K562 (cell line): ENCODE measurements at regions not wholly inside any gene's neighbourhood (a gene's known extent, or its start where the extent isn't known, plus 50 kb on each side); places are given as distances from the start of the nearest gene placed in this dataset.
A peak's percentile ranks its signal among the peaks of the same experiment; 100 is the strongest.

Source experiments
- ARHGAP35 ChIP-seq: fragments of 450-650 bp; IDR thresholded peaks from 2 replicates; pipeline ENCODE4 v1.6.1; 2018; ENCODE audit not compliant: partially characterized antibody
- BRD9 ChIP-seq: fragments of 450-650 bp; IDR thresholded peaks from 2 replicates; pipeline ENCODE4 v1.6.1; 2018; ENCODE audit warnings: low read depth; ENCODE audit not compliant: partially characterized antibody
- BRF1 ChIP-seq: IDR thresholded peaks from 3 replicates; pipeline ENCODE4 v1.6.1; 2011; ENCODE audit warnings: borderline replicate concordance, mild to moderate bottlenecking; ENCODE audit not compliant: insufficient read length; ENCODE audit errors: extremely low read depth
- CCAR2 ChIP-seq: fragments of 200-400 bp; formaldehyde crosslinking; IDR thresholded peaks from 2 replicates; pipeline ENCODE4 v1.6.1; 2017; ENCODE audit warnings: mild to moderate bottlenecking, low read depth, low read length
- CXXC5 ChIP-seq: fragments of 250-450 bp; sonication (Bioruptor Pico); IDR thresholded peaks from 2 replicates; pipeline ENCODE4 v1.8.0; 2022; ENCODE audit warnings: inconsistent platforms, mild to moderate bottlenecking, moderate library complexity
- ERF ChIP-seq: fragments of 450-650 bp; formaldehyde crosslinking; IDR thresholded peaks from 2 replicates; pipeline ENCODE4 v1.4.0; 2020; ENCODE audit warnings: mild to moderate bottlenecking, mixed read lengths
- ESRRA ChIP-seq: fragments of 450-650 bp; IDR thresholded peaks from 2 replicates; pipeline ENCODE4 v1.6.1; 2014; ENCODE audit warnings: low read depth, mild to moderate bottlenecking, moderate library complexity, borderline replicate concordance
- GTF3C2 ChIP-seq: IDR thresholded peaks from 3 replicates; pipeline ENCODE4 v1.6.1; 2011; ENCODE audit warnings: borderline replicate concordance, mild to moderate bottlenecking, moderate library complexity; ENCODE audit not compliant: insufficient read length; ENCODE audit errors: extremely low read depth
- JUNB ChIP-seq: fragments of 450-650 bp; formaldehyde crosslinking; conservative IDR thresholded peaks from 2 replicates; pipeline ENCODE4 v1.4.0; 2020; ENCODE audit warnings: mild to moderate bottlenecking
- KDM1A ChIP-seq, 2 experiments: fragments of 450-650 bp; IDR thresholded peaks; 2 replicates each; pipeline ENCODE4 v1.6.1; 2016; ENCODE audit warnings: mild to moderate bottlenecking in 2 of 2
- MXI1 ChIP-seq: IDR thresholded peaks from 2 replicates; pipeline ENCODE4 v1.6.1; 2011; ENCODE audit warnings: low read depth, mild to moderate bottlenecking, improper control_type of control experiment, low read length
- NCOA4 ChIP-seq: fragments of 450-650 bp; IDR thresholded peaks from 2 replicates; pipeline ENCODE4 v1.6.1; 2018; ENCODE audit warnings: mild to moderate bottlenecking; ENCODE audit not compliant: partially characterized antibody
- NEUROD1 ChIP-seq: fragments of 150-350 bp; IDR thresholded peaks from 2 replicates; pipeline ENCODE4 v1.6.1; 2014; ENCODE audit warnings: borderline replicate concordance, low read length, low read depth; ENCODE audit not compliant: partially characterized antibody
- NFIC ChIP-seq: fragments of 450-650 bp; IDR thresholded peaks from 2 replicates; pipeline ENCODE4 v1.6.1; 2017; ENCODE audit warnings: mild to moderate bottlenecking, inconsistent platforms
- NONO ChIP-seq, 2 experiments: fragments of 200-400 bp in 1 of 2; fragments of 450-650 bp in 1 of 2; formaldehyde crosslinking in 1 of 2; IDR thresholded peaks; 2 replicates each; pipeline ENCODE4 v1.6.1; 2017; ENCODE audit warnings: low read depth in 2 of 2, mild to moderate bottlenecking in 2 of 2, moderate library complexity in 2 of 2, low read length in 1 of 2
- NUFIP1 ChIP-seq: fragments of 450-650 bp; IDR thresholded peaks from 2 replicates; pipeline ENCODE4 v1.6.1; 2018; ENCODE audit not compliant: partially characterized antibody
- PKNOX1 ChIP-seq: fragments of 450-650 bp; IDR thresholded peaks from 2 replicates; pipeline ENCODE4 v1.6.1; 2016
- PRPF4 ChIP-seq: fragments of 200-400 bp; formaldehyde crosslinking; IDR thresholded peaks from one replicate; pipeline ENCODE4 v1.6.1; 2017; ENCODE audit warnings: low read length, low read depth, mild to moderate bottlenecking; ENCODE audit not compliant: insufficient read depth, poor library complexity, severe bottlenecking
- SNIP1 ChIP-seq: fragments of 450-650 bp; IDR thresholded peaks from 2 replicates; pipeline ENCODE4 v1.7.1; 2017; ENCODE audit warnings: low read depth, mild to moderate bottlenecking
- TAF9B ChIP-seq: fragments of 450-650 bp; IDR thresholded peaks from 2 replicates; pipeline ENCODE4 v1.6.1; 2018; ENCODE audit warnings: mild to moderate bottlenecking; ENCODE audit not compliant: partially characterized antibody
- THRAP3 ChIP-seq: fragments of 450-650 bp; IDR thresholded peaks from 2 replicates; pipeline ENCODE4 v1.6.1; 2016; ENCODE audit warnings: mild to moderate bottlenecking, inconsistent platforms, borderline replicate concordance
- USF1 ChIP-seq: sonication (generic); formaldehyde crosslinking; IDR thresholded peaks from 2 replicates; pipeline ENCODE4 v1.9.0; 2022; ENCODE audit warnings: mild to moderate bottlenecking, missing genetic modification reagents
- ZNF253 ChIP-seq: fragments of 250-450 bp; sonication (Bioruptor Pico); conservative IDR thresholded peaks from 2 replicates; pipeline ENCODE4 v1.6.1; 2021; ENCODE audit warnings: mild to moderate bottlenecking
- ZNF785 ChIP-seq: fragments of 250-450 bp; sonication (Bioruptor Pico); IDR thresholded peaks from 2 replicates; pipeline ENCODE4 v1.4.0; 2020; ENCODE audit warnings: mild to moderate bottlenecking

GRCh38 chr6:28809947-28810658 lies 113.7 kb downstream of the TRIM27 start (continued):
- TF ChIP-seq ARHGAP35 (no peak), PKNOX1 (no peak; the same call in 1 of the 2 replicates), THRAP3 (no peak), CCAR2 (no peak), BRF1 (no peak), NUFIP1 (no peak), ZNF785 (CRISPR knock-in tag) (no peak), MXI1 (no peak), NEUROD1 (no peak), NCOA4 (no peak), SNIP1 (no peak), ZNF253 (no peak), NONO (IDR thresholded peaks at IDR 0.05; ENCODE audit: low read depth in 2 of 2, low read length in 1 of 2) (no peak), CXXC5 (CRISPR knock-in tag) (no peak; the same call in 1 of the 2 replicates), ESRRA (no peak), ERF (CRISPR knock-in tag) (no peak), KDM1A (IDR thresholded peaks at IDR 0.05) (peak; percentile 48 to 59; a peak in 3 of 4 replicates), USF1 (CRISPR knock-in tag) (no peak), PRPF4 (no peak), BRD9 (peak; percentile 83), NFIC (no peak), TAF9B (no peak), JUNB (CRISPR knock-in tag) (no peak), GTF3C2 (no peak)
